OCI-LY1 (cell line): ENCODE measurements at regions not wholly inside any gene's neighbourhood (a gene's known extent, or its start where the extent isn't known, plus 50 kb on each side); places are given as distances from the start of the nearest gene placed in this dataset.

ENCODE experiments used
- EZH2 ChIP-seq: fragments of 200-600 bp; sonication (generic), shearing (Covaris generic); IDR thresholded peaks from 2 replicates; pipeline ENCODE4 v1.8.0; 2017; ENCODE audit warnings: borderline replicate concordance, mixed run types, mild to moderate bottlenecking, antibody characterized with exemption, low read length, moderate library complexity, mixed read lengths
- TF ChIP-seq, protein P1 (sequence below): fragments of 200-600 bp; sonication (generic), shearing (Covaris generic); IDR thresholded peaks from 2 replicates; pipeline ENCODE4 v1.5.1; 2017; ENCODE audit warnings: mild to moderate bottlenecking, antibody characterized with exemption, low read length, moderate library complexity, mixed read lengths

DNA sequence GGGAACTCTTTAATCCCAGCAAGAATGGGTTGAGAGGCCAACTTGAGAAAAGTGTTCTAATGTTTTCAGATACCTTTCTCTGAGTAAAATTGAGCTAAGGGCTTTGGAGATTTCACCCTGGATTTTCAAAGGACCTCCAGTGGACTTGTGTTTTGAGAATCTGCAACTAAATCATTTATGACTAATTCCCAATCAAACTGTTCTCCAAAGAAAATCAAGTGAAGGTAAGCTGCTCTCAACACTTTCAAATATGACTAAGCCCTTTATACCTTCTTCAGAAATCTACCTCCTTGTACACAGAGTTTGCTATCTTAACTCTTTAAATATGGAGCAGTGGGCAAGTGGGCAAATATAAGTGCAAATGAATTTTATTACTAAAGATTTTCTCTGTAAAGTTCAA, 392.9 kb downstream of the PDGFC start:
- TF ChIP-seq, protein P1, sequence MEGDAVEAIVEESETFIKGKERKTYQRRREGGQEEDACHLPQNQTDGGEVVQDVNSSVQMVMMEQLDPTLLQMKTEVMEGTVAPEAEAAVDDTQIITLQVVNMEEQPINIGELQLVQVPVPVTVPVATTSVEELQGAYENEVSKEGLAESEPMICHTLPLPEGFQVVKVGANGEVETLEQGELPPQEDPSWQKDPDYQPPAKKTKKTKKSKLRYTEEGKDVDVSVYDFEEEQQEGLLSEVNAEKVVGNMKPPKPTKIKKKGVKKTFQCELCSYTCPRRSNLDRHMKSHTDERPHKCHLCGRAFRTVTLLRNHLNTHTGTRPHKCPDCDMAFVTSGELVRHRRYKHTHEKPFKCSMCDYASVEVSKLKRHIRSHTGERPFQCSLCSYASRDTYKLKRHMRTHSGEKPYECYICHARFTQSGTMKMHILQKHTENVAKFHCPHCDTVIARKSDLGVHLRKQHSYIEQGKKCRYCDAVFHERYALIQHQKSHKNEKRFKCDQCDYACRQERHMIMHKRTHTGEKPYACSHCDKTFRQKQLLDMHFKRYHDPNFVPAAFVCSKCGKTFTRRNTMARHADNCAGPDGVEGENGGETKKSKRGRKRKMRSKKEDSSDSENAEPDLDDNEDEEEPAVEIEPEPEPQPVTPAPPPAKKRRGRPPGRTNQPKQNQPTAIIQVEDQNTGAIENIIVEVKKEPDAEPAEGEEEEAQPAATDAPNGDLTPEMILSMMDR = no peak
- TF ChIP-seq EZH2 = no peak
